ENCODE measurements at regions not wholly inside any gene's neighbourhood (a gene's known extent, or its start where the extent isn't known, plus 50 kb on each side); places are given as distances from the start of the nearest gene placed in this dataset.

- TF ChIP-seq EZH2 (IDR thresholded peaks at IDR 0.05; ENCODE audit: insufficient read depth, poor library complexity, severe bottlenecking) (no peak), EZH2phosphoT487 (IDR thresholded peaks at IDR 0.05; ENCODE audit: insufficient read depth, low read depth) (no peak)
Measured at GRCh38 chr11:107215010-107215409, 196.7 kb upstream of the GUCY1A2 start.
